ENCODE measurements at regions not wholly inside any gene's neighbourhood (a gene's known extent, or its start where the extent isn't known, plus 50 kb on each side); places are given as distances from the start of the nearest gene placed in this dataset.

GRCh38 chr6:56770011-56770520 lies 127.4 kb upstream of the DST start:
- intact Hi-C loops (cut with DNase I), result no loop called here
- no peaks in the 10 kb centered on the region for H3K36me3 ChIP-seq (ENCODE audit: control insufficient read depth in 2 of 3, insufficient read depth in 3 of 3, low read length in 3 of 3)
- H3K4me1 ChIP-seq (ENCODE audit: control insufficient read depth in 2 of 3, insufficient read depth in 2 of 3, low read depth in 1 of 3, low read length in 3 of 3), result peaks cover 0 to 2% (median 0%) of the 10 kb centered on the region in 3 donors
- H3K27me3 ChIP-seq (ENCODE audit: control insufficient read depth, insufficient read depth, low read length), result no peaks in the 10 kb centered on the region
- H3K9ac ChIP-seq (ENCODE audit: low read length in 3 of 3), result no peak overlapping the region
- TF ChIP-seq, protein P1, sequence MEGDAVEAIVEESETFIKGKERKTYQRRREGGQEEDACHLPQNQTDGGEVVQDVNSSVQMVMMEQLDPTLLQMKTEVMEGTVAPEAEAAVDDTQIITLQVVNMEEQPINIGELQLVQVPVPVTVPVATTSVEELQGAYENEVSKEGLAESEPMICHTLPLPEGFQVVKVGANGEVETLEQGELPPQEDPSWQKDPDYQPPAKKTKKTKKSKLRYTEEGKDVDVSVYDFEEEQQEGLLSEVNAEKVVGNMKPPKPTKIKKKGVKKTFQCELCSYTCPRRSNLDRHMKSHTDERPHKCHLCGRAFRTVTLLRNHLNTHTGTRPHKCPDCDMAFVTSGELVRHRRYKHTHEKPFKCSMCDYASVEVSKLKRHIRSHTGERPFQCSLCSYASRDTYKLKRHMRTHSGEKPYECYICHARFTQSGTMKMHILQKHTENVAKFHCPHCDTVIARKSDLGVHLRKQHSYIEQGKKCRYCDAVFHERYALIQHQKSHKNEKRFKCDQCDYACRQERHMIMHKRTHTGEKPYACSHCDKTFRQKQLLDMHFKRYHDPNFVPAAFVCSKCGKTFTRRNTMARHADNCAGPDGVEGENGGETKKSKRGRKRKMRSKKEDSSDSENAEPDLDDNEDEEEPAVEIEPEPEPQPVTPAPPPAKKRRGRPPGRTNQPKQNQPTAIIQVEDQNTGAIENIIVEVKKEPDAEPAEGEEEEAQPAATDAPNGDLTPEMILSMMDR (IDR thresholded peaks at IDR 0.05; ENCODE audit: borderline replicate concordance, extremely low read depth, insufficient read depth), result no peak
- no peak overlapping the region for H3K4me3 ChIP-seq (ENCODE audit: low read length in 3 of 3)
- no peak for DNase-seq
- no peak for FAIRE-seq
- H3K27ac ChIP-seq (ENCODE audit: low read depth in 2 of 2, low read length in 2 of 2), result no peak overlapping the region
- no peaks in the 10 kb centered on the region for H3K9me3 ChIP-seq (ENCODE audit: control insufficient read depth in 2 of 3, insufficient read depth in 1 of 3, low read length in 3 of 3)

DNA sequence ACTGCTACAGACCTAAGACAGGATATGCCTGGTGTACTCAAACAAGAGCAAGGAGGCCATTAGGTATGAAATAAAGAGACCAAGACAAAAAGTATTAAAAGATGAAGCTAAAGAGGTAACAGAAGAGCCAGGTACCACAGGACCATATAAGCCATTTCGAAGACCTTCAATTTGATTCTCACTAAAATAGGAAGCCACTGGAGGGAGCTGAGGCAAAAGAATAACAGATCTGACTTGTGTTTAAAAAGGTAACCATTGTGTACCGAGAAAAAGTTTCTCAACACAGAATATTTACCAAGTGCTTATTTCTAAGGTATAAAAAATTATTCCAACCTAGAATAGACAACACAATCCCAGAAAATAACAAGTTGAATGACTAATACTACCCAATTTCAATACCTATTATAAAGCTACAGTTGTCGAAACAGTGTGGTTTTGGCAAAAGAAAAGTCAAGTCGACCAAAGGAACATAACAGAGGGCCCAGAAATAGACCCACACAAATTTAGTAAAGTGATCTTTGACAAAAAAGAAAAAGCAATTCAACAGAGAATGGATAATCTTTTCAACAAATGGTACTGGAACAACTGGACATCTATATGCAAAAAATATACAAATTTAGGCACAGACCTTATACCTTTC lies 125.3 kb upstream of the DST start:
- no peaks in the 10 kb centered on the region for H3K9me3 ChIP-seq (ENCODE audit: control insufficient read depth in 2 of 3, insufficient read depth in 1 of 3, low read length in 3 of 3)
- H3K4me1 ChIP-seq (ENCODE audit: control insufficient read depth in 2 of 3, insufficient read depth in 2 of 3, low read depth in 1 of 3, low read length in 3 of 3), result peaks cover 0 to 2% (median 0%) of the 10 kb centered on the region in 3 donors
- no peak for FAIRE-seq
- intact Hi-C loops (cut with DNase I), result no loop called here
- no peak for DNase-seq
- no peak overlapping the region for H3K4me3 ChIP-seq (ENCODE audit: low read length in 3 of 3)
- TF ChIP-seq, protein P1 (IDR thresholded peaks at IDR 0.05; ENCODE audit: borderline replicate concordance, extremely low read depth, insufficient read depth), result no peak
- no peak overlapping the region for H3K9ac ChIP-seq (ENCODE audit: low read length in 3 of 3)
- H3K27me3 ChIP-seq (ENCODE audit: control insufficient read depth, insufficient read depth, low read length), result no peaks in the 10 kb centered on the region
- H3K36me3 ChIP-seq (ENCODE audit: control insufficient read depth in 2 of 3, insufficient read depth in 3 of 3, low read length in 3 of 3), result no peaks in the 10 kb centered on the region
- H3K27ac ChIP-seq (ENCODE audit: low read depth in 2 of 2, low read length in 2 of 2), result no peak overlapping the region

DNA sequence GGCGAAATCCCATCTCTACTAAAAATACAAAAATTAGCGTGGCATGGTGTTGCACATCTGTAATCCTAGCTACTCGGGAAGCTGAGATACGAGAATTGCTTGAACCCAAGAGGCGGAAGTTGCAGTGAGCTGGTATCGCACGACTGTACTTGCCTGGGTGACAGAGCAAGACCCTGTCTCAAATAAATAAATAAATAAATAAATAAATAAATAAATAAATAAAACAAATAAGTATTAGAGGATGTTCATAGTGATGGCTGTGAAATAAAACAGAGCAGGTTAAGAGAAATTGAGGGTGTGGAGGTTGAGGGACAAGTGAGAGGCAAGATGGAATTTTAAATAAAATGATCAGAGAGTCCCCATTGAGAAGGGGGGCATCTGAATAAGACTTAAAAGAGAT lies 124.7 kb upstream of the DST start:
- intact Hi-C loops (cut with DNase I), result no loop called here
- no peak overlapping the region for H3K4me3 ChIP-seq (ENCODE audit: low read length in 3 of 3)
- H3K27me3 ChIP-seq (ENCODE audit: control insufficient read depth, insufficient read depth, low read length), result no peaks in the 10 kb centered on the region
- no peaks in the 10 kb centered on the region for H3K9me3 ChIP-seq (ENCODE audit: control insufficient read depth in 2 of 3, insufficient read depth in 1 of 3, low read length in 3 of 3)
- H3K9ac ChIP-seq (ENCODE audit: low read length in 3 of 3), result no peak overlapping the region
- DNase-seq (no peak), FAIRE-seq (no peak)
- no peak overlapping the region for H3K27ac ChIP-seq (ENCODE audit: low read depth in 2 of 2, low read length in 2 of 2)
- TF ChIP-seq, protein P1 (IDR thresholded peaks at IDR 0.05; ENCODE audit: borderline replicate concordance, extremely low read depth, insufficient read depth), result no peak
- no peaks in the 10 kb centered on the region for H3K36me3 ChIP-seq (ENCODE audit: control insufficient read depth in 2 of 3, insufficient read depth in 3 of 3, low read length in 3 of 3)
- no peaks in the 10 kb centered on the region for H3K4me1 ChIP-seq (ENCODE audit: control insufficient read depth in 2 of 3, insufficient read depth in 2 of 3, low read depth in 1 of 3, low read length in 3 of 3)

GRCh38 chr6:56766806-56767178 lies 124.1 kb upstream of the DST start:
- intact Hi-C loops (cut with DNase I), result no loop called here
- TF ChIP-seq, protein P1 (IDR thresholded peaks at IDR 0.05; ENCODE audit: borderline replicate concordance, extremely low read depth, insufficient read depth), result no peak
- Histone ChIP-seq H3K9me3 (ENCODE audit: control insufficient read depth in 2 of 3, insufficient read depth in 1 of 3, low read length in 3 of 3) (no peaks in the 10 kb centered on the region), H3K4me1 (ENCODE audit: control insufficient read depth in 2 of 3, insufficient read depth in 2 of 3, low read depth in 1 of 3, low read length in 3 of 3) (no peaks in the 10 kb centered on the region), H3K9ac (ENCODE audit: low read length in 3 of 3) (no peak overlapping the region), H3K27me3 (ENCODE audit: control insufficient read depth, insufficient read depth, low read length) (no peaks in the 10 kb centered on the region), H3K36me3 (ENCODE audit: control insufficient read depth in 2 of 3, insufficient read depth in 3 of 3, low read length in 3 of 3) (no peaks in the 10 kb centered on the region), H3K27ac (ENCODE audit: low read depth in 2 of 2, low read length in 2 of 2) (no peak overlapping the region), H3K4me3 (ENCODE audit: low read length in 3 of 3) (no peak overlapping the region)
- FAIRE-seq (no peak), DNase-seq (no peak)

Data from kidney (tissue), 13 donors.